Caco-2 (cell line): ENCODE measurements at regions not wholly inside any gene's neighbourhood (a gene's known extent, or its start where the extent isn't known, plus 50 kb on each side); places are given as distances from the start of the nearest gene placed in this dataset.

Experiments used
- BruUV-seq: library from RNA; stranded (reverse); fragments of 400-500 nt; replicated peaks from 2 replicates; lab custom pipeline; 2021; lab: Mats Ljungman, UMichigan
- CTCF ChIA-PET: fragments of 300-600 bp; sonication (Branson Sonifier 250); formaldehyde crosslinking; loops from one replicate; lab custom pipeline; 2022; ENCODE audit warnings: antibody characterized with exemption; lab: Charles Lee
- POLR2A ChIA-PET: fragments of 300-600 bp; sonication (Branson Sonifier 250); formaldehyde crosslinking; loops from one replicate; lab custom pipeline; 2022; ENCODE audit warnings: antibody characterized with exemption; lab: Charles Lee
- DNase-seq, 2 experiments: peaks; one replicate each; pipeline versions ENCODE4 v3.0.0 to v3.0.0-alpha.2; 2020 to 2022
- H3K27me3 ChIP-seq: replicated peaks from 2 replicates; pipeline ENCODE4 v1.6.0; 2011; ENCODE audit warnings: low read length; ENCODE audit not compliant: control insufficient read depth, insufficient read depth
- H3K36me3 ChIP-seq: 2 replicates; pipeline ENCODE4 v1.5.1; 2011; ENCODE audit warnings: low read length; ENCODE audit not compliant: control insufficient read depth, insufficient read depth
- H3K4me1 ChIP-seq: fragments of 250-450 bp; sonication (Bioruptor Pico); 2 replicates; pipeline ENCODE4 v1.5.1; 2020; ENCODE audit warnings: mild to moderate bottlenecking
- H3K4me3 ChIP-seq: 2 replicates; pipeline ENCODE4 v1.5.1; 2011; ENCODE audit warnings: low read depth, mild to moderate bottlenecking, control low read depth, low read length
- H3K9me3 ChIP-seq: fragments of 250-450 bp; sonication (Bioruptor Pico); 2 replicates; pipeline ENCODE4 v1.5.1; 2020; ENCODE audit warnings: mild to moderate bottlenecking, moderate library complexity
- H3K27ac Mint-ChIP-seq: one replicate; pipeline ENCODE4 v1.8.0; 2022; ENCODE audit warnings: mixed read lengths; ENCODE audit not compliant: unreplicated experiment
- H3K27me3 Mint-ChIP-seq: one replicate; pipeline ENCODE4 v1.8.0; 2022; ENCODE audit warnings: mixed read lengths; ENCODE audit not compliant: insufficient read depth, unreplicated experiment
- H3K36me3 Mint-ChIP-seq: one replicate; pipeline ENCODE4 v1.8.0; 2022; ENCODE audit warnings: mild to moderate bottlenecking, mixed read lengths; ENCODE audit not compliant: insufficient read depth, unreplicated experiment
- H3K4me1 Mint-ChIP-seq: one replicate; pipeline ENCODE4 v1.8.0; 2022; ENCODE audit warnings: low read depth, mixed read lengths; ENCODE audit not compliant: unreplicated experiment
- H3K4me3 Mint-ChIP-seq: one replicate; pipeline ENCODE4 v1.8.0; 2022; ENCODE audit warnings: mild to moderate bottlenecking, moderate library complexity, mixed read lengths; ENCODE audit not compliant: unreplicated experiment
- H3K9me3 Mint-ChIP-seq: one replicate; pipeline ENCODE4 v1.8.0; 2022; ENCODE audit warnings: mixed read lengths; ENCODE audit not compliant: unreplicated experiment
- intact Hi-C: fragments of 100-400 bp; cut with micrococcal nuclease; formaldehyde crosslinking; loops from one replicate; pipeline ENCODE4 v1.10.0; 2022; ENCODE audit not compliant: unreplicated experiment
- TF ChIP-seq, protein P1 (sequence below), 2 experiments: fragments of 200-600 bp in 1 of 2; IDR thresholded peaks; 1 replicate in 1 of 2; 2 replicates in 1 of 2; pipeline versions ENCODE4 v1.5.1 to v1.8.0; 2011 to 2022; ENCODE audit warnings: antibody characterized with exemption in 1 of 2, control low read depth in 1 of 2, inconsistent platforms in 1 of 2, low read depth in 1 of 2, low read length in 1 of 2, mild to moderate bottlenecking in 1 of 2, moderate library complexity in 1 of 2; ENCODE audit not compliant: insufficient read depth in 1 of 2, severe bottlenecking in 1 of 2, unreplicated experiment in 1 of 2

GRCh38 chr11:69912161-69912910 lies 93.1 kb upstream of the FGF3 start:
- Histone ChIP-seq H3K36me3 (no peaks in the 10 kb centered on the region), H3K4me3 (no peak overlapping the region), H3K4me1 (peaks cover 18% of the 10 kb centered on the region), H3K27me3 (no peaks in the 10 kb centered on the region), H3K9me3 (no peaks in the 10 kb centered on the region)
- ChIA-PET CTCF (interaction anchor here (0.5 to 3.8 kb wide), 3 partner anchors 27 to 283 kb away, joined by 3 to 23 read pairs (median 5); no protein-coding TSS in a partner anchor), POLR2A (no interaction called here)
- DNase-seq: peak in 1 of 2 experiments; percentile 43
- BruUV-seq: no TSS peak
- Mint-ChIP-seq H3K4me3 (no peak overlapping the region), H3K9me3 (peaks cover 8% of the 10 kb centered on the region), H3K27me3 (peaks cover 5% of the 10 kb centered on the region), H3K36me3 (no peaks in the 10 kb centered on the region), H3K4me1 (peaks cover 6% of the 10 kb centered on the region), H3K27ac (no peak overlapping the region)
- intact Hi-C loops: no loop called here
- TF ChIP-seq, protein P1, sequence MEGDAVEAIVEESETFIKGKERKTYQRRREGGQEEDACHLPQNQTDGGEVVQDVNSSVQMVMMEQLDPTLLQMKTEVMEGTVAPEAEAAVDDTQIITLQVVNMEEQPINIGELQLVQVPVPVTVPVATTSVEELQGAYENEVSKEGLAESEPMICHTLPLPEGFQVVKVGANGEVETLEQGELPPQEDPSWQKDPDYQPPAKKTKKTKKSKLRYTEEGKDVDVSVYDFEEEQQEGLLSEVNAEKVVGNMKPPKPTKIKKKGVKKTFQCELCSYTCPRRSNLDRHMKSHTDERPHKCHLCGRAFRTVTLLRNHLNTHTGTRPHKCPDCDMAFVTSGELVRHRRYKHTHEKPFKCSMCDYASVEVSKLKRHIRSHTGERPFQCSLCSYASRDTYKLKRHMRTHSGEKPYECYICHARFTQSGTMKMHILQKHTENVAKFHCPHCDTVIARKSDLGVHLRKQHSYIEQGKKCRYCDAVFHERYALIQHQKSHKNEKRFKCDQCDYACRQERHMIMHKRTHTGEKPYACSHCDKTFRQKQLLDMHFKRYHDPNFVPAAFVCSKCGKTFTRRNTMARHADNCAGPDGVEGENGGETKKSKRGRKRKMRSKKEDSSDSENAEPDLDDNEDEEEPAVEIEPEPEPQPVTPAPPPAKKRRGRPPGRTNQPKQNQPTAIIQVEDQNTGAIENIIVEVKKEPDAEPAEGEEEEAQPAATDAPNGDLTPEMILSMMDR (IDR thresholded peaks at IDR 0.05; ENCODE audit: insufficient read depth in 1 of 2, low read depth in 1 of 2, low read length in 1 of 2, severe bottlenecking in 1 of 2, unreplicated experiment in 1 of 2): no peak

DNA sequence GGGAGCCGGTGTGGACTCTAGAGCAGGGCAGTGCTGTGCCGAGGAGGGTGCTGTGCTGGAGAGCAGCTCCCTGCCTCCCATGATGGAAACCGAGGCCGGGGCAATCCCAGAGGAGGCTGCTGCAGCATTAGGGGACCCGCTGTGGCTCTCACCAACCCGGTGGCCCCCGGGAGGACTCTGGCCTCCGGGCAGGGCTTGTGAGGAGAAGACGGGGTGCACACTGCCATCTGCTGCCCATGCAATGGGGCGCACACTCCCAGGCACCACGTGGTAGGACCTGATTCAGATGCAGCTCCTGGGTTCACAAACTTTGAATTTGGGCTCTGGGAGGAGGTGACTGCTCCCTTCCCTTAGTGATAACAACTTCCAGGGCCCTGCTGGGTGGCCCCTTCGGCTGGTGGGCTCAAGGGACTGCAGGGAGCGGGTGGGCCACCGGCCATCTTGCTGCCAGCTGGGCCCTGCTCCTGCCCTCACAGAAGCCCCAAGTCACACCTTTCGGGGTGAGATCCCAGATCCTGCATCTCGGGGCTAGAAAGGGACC lies 93.8 kb upstream of the FGF3 start:
- Mint-ChIP-seq H3K27me3 (peaks cover 10% of the 10 kb centered on the region), H3K27ac (no peak overlapping the region), H3K4me1 (peaks cover 6% of the 10 kb centered on the region), H3K36me3 (no peaks in the 10 kb centered on the region), H3K9me3 (peaks cover 14% of the 10 kb centered on the region), H3K4me3 (no peak overlapping the region)
- CTCF ChIA-PET: interaction anchor here (1.0 kb wide), 1 partner anchor 204 kb away, joined by 3 read pairs; no protein-coding TSS in a partner anchor
- TF ChIP-seq, protein P1 (IDR thresholded peaks at IDR 0.05; ENCODE audit: insufficient read depth in 1 of 2, low read depth in 1 of 2, low read length in 1 of 2, severe bottlenecking in 1 of 2, unreplicated experiment in 1 of 2): peak; percentile 25 to 41
- no TSS peak for BruUV-seq
- Histone ChIP-seq H3K36me3 (no peaks in the 10 kb centered on the region), H3K4me1 (peaks cover 18% of the 10 kb centered on the region), H3K9me3 (no peaks in the 10 kb centered on the region), H3K4me3 (no peak overlapping the region), H3K27me3 (no peaks in the 10 kb centered on the region)
- peak in 1 of 2 experiments; percentile 35 for DNase-seq
- intact Hi-C loops: no loop called here
- POLR2A ChIA-PET: no interaction called here

DNA sequence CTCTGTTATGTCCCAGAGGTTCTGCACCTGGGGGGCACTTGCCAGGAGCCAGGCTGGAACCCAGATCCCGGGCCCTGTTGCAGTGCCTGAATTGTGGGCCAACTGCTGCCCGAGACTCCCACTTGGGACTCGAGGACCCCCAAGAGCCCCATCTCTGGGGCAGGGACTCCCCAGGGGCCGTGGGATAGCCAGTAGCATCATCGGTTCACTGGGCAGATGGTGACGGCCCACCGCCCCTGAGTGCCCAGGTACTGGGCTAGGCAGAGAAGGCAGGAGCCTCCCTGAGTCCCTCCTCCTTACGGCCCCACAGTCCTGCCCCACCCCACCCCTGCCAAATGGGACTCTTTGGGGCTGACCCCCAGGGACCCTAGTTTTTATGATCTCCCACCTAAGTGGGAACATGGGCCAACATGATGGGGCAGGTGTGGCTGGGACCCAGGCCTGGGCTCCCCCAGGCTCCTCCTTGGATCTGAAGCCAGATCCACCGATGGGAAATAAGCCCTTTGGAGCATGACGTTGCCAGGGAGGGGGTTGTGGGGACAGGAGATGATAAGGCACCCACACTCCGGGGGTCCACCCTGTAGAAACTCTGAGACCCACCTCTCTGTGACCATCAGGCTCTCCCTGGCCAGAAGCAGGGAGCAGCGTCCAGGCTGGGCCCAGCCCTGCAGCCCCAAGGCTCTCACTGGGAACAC lies 94.5 kb upstream of the FGF3 start:
- Histone ChIP-seq H3K9me3 (no peaks in the 10 kb centered on the region), H3K4me3 (no peak overlapping the region), H3K36me3 (no peaks in the 10 kb centered on the region), H3K4me1 (peaks cover 22% of the 10 kb centered on the region), H3K27me3 (no peaks in the 10 kb centered on the region)
- no peaks in the 10 kb centered on the region for H3K36me3 Mint-ChIP-seq
- POLR2A ChIA-PET: no interaction called here
- BruUV-seq: no TSS peak
- intact Hi-C loops: no loop called here
- peaks cover 6% of the 10 kb centered on the region for H3K4me1 Mint-ChIP-seq
- DNase-seq: peak in 1 of 2 experiments; percentile 42
- no peak overlapping the region for H3K4me3 Mint-ChIP-seq
- no peak overlapping the region for H3K27ac Mint-ChIP-seq
- CTCF ChIA-PET: interaction anchor here (1.0 kb wide), 1 partner anchor 204 kb away, joined by 3 read pairs; no protein-coding TSS in a partner anchor
- H3K27me3 Mint-ChIP-seq: peaks cover 10% of the 10 kb centered on the region
- peaks cover 15% of the 10 kb centered on the region for H3K9me3 Mint-ChIP-seq
- TF ChIP-seq, protein P1 (IDR thresholded peaks at IDR 0.05; ENCODE audit: insufficient read depth in 1 of 2, low read depth in 1 of 2, low read length in 1 of 2, severe bottlenecking in 1 of 2, unreplicated experiment in 1 of 2): no peak
